ENCODE measurements at regions not wholly inside any gene's neighbourhood (a gene's known extent, or its start where the extent isn't known, plus 50 kb on each side); places are given as distances from the start of the nearest gene placed in this dataset.

- TF ChIP-seq CTCF (IDR thresholded peaks at IDR 0.05; ENCODE audit: insufficient read depth, low read length) (no peak), POLR2AphosphoS5 (IDR thresholded peaks at IDR 0.05; ENCODE audit: low read depth) (no peak), REST (IDR thresholded peaks at IDR 0.05; ENCODE audit: insufficient replicate concordance, low read depth) (no peak)
Measured at GRCh38 chr2:13572466-13572865, 855.7 kb downstream of the TRIB2 start.
